Hematopoietic multipotent progenitor cell treated with erythropoietin and hydrocortisone succinate and interleukin-3 and kit ligand, for 15 days (in vitro differentiated cells): ENCODE measurements at regions not wholly inside any gene's neighbourhood (a gene's known extent, or its start where the extent isn't known, plus 50 kb on each side); places are given as distances from the start of the nearest gene placed in this dataset.

Experiments used
- DNase-seq: peaks from one replicate; pipeline ENCODE4 v3.0.0-alpha.2; 2015; ENCODE audit warnings: low spot score

- DNase-seq, result no peak
These were observed 120.7 kb upstream of the TENM4 start for GRCh38 chr11:79561496-79561895.

- DNase-seq, result no peak
These were observed 110.0 kb upstream of the TENM4 start for GRCh38 chr11:79550809-79551208.

GRCh38 chr11:79547256-79547655 is 106.4 kb upstream of the TENM4 start:
- DNase-seq, result no peak

- DNase-seq, result no peak
These were observed 105.5 kb upstream of the TENM4 start for GRCh38 chr11:79546351-79546750.

GRCh38 chr11:79544361-79544760 is 103.5 kb upstream of the TENM4 start:
- DNase-seq, result no peak

DNA sequence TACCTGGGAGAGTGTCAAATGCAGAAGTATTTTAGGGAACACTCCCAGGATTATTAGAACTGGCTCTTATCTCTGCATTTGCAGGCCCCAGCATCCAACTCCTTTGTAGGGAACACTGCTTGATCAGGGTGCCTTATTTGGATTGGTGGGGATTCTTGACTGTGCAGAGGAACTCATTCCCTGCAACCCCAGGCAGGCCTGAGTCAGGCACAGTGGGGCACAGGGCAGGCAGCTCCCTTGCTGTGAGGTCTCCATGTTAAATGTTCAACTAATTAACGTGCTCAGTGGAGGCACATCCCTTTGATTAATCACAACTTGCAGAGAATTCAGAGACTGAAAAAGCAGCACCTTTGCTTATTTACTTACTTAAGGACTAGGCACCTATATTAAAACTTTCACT is 102.3 kb upstream of the TENM4 start:
- no peak for DNase-seq

- no peak for DNase-seq
These were observed 100.6 kb upstream of the TENM4 start for GRCh38 chr11:79541466-79541865.

DNA sequence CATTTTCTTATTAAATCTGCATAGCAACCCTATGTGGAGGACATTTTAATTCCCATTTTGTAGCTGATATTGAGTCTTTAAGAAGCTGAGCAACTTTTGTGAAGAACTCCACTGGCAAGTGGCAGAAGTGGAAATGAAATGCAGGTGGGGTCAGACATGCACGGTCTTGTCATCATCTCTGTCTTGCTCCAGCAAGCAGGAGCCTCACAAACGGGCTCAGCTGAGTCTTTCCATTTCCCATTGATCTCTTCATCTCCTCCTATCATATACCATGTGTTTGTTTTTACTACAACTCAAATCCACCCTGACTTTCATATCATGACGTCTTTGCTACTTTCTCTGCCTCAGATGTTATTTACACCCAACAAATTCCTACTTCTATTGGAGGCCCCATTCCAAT is 97.9 kb upstream of the TENM4 start:
- DNase-seq, result no peak

- DNase-seq, result no peak
These were observed 95.5 kb upstream of the TENM4 start for GRCh38 chr11:79536155-79536917.

DNA sequence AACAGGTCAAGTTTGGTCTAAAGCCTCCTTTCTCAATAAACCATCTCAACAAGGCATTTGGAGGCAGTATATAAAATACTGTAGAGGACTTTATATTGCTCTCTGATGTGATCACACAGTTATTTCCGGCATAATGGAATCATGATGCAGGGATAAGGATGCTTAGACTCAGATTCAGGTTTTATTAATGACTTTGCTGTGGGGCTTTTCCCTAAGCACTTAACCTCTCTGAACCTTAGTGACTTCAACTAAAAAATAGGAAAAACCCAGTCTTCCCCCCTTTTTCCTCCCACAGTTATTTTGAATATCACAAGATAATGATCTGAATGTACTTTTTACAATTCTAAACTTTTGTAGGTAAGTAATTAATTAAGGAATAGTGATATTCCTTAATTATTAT is 94.8 kb upstream of the TENM4 start:
- DNase-seq, result no peak

- DNase-seq, result no peak
These were observed 84.4 kb upstream of the TENM4 start for GRCh38 chr11:79525257-79525656.

DNA sequence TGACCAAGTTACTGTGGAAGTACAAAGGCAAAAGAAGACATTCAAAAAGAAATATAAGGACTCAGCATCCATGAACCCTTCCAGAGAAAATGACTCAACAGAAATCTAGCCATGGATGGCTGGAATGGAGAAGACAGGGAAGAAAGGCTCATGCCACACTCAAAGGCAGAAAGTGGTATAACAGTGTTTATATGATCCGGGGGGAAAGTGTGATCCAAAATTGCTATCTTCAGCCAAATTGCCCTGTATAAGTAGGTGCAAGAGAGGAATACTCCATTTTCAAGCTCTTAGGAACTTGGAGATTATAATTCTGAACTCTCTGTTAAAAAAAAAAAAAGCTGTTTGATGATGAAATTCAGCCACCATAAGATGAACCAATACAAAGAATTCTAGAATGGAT is 81.8 kb upstream of the TENM4 start:
- DNase-seq, result no peak

DNA sequence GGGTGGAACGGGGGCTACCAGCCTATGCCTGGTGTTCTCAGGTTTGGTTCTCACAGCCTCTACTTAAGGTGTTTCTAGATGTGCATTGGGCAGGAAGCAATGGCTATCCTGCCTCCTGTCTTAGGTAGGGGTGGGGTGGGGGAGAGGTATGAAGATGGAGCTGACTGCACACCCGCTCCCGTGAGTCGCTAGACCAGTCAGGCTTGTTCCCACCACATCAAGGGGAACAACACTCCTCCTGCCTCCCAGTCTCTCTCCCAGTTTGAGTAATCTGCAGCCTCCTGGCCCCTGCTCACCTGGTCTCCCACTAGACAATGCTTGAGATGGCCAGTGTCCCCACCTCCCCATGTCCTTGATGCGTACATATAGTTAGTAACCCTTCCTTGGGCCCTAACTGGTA is 79.3 kb upstream of the TENM4 start:
- DNase-seq, result no peak

DNA sequence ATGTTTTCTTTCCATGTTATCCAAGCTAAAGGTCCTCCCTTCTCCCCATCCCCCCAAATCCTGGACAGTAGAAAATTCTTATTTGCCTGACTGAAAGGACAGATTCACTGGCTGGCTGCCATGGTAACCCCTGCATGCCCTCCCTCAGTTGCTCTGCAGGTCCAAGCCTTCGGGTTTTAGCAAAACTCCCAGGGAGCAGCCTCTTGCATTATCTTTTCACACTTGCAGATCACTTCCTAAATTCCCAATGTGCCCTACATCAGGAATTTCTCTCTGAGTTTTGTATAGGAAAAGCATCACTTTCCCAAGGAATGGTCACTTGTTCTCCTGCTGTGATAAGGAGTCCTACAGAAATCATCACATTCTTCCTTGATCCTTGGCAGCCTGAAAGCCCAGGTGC is 75.0 kb upstream of the TENM4 start:
- no peak for DNase-seq

DNA sequence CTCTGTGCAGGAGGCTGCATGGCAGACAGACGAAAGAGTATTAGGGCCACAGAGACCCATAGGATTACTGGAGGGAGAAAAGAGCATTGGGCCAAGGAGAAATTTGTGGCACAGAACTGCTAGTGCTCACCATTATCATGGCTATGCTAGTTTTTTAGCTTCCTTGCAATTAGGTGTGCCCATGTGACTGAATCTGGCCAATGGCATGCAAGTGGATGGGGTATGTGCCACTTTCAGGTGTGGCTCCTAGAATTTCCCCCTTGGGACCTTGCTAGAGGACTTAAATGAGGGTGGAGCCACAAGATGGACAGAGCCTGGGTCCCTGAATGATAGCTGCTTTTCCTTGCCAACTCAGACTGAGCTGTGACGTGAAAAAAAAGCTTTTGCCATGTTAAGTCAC is 73.9 kb upstream of the TENM4 start:
- no peak for DNase-seq

DNA sequence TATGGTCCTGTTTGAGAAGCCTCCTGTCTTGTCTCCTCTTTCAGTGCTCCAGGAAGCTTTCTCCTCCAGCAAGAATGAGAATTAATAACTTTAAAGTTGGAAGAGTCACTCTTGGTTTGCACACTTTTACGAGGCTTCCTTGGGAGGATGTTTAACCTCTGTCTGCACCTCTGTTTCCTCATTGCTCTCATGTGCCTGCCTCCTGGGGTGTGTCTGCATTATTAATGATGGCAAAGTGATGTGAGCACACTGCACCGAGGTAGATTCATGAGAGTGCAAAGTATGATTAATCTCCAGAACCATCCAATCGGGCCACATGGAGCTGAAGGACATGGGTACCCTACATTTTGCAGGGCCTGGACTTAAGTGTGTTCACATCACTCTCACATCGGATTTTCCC is 73.5 kb upstream of the TENM4 start:
- DNase-seq, result no peak

DNA sequence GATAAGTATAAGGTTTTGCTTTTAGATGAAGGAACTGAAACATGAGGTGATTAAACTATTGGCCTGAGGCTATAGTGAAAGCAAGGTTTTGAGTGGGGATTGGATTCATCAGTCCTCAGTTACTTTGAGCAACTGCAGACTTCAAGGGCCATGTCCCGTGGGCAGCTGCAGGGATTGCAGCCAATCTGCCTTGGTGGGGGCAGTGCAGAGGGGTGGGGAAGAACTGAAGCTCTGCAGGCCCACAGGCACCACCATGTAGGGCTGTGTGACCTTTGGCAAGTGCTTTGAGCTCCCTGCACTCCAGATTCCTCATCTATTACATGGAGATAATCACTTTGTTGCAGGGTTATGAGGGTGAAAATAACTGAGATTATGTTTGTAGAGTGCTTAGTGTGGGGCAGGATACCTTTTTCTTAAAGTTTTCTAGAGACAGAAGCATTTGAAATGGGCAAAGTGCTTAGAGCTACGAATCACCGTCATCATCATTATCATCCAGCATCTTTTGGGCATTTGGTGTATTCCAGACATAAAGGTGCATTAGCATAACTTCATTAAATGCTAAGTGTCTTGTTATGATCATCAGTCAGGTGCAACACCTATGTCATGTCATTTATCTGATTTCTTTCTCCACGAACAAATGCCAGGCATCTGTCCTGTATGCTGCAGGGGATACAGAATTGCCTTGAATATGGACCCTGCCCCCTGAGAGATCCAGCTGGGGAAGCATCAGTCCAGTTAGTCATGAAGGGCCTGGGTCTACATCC is 72.1 kb upstream of the TENM4 start:
- no peak for DNase-seq

DNA sequence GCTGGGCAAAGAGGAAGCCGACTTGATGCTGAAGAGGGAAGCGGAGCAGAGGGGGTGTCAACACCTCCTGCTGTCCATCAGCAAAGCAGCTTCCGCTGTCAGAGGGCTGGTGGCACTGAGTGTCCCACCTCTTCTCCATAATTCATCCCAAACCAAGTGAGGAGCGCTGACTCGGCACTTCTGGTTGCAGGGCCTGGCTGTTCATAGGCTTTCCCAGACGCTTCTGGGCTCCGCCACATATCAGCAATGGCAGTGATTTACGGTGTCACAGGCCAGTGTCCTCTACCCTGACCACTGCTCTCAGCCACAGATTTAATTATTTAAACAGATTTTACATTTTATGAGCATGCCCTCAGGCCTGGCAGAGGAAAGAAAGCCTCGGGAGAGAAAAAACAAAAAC is 70.1 kb upstream of the TENM4 start:
- DNase-seq, result no peak

GRCh38 chr11:79508461-79508860 is 67.6 kb upstream of the TENM4 start:
- no peak for DNase-seq

DNA sequence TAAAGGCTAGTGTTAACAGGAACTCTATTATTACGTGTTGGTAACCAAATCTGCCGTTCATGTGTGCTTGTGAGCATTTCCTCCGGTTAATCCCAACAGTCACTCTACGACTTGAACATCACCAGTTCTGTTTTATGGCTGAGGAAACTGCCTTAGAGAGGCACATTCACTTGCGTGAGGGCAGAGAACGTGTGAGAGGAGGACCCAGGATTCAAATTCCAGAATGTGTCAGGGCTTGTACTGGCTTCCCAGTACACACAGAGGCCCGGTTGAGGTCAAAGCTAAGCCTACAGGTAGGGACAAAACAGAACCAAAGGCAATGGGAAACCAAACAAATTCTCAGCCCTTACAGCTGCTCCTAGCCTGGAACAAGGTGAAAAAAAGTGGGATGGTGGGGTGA is 66.9 kb upstream of the TENM4 start:
- no peak for DNase-seq

DNA sequence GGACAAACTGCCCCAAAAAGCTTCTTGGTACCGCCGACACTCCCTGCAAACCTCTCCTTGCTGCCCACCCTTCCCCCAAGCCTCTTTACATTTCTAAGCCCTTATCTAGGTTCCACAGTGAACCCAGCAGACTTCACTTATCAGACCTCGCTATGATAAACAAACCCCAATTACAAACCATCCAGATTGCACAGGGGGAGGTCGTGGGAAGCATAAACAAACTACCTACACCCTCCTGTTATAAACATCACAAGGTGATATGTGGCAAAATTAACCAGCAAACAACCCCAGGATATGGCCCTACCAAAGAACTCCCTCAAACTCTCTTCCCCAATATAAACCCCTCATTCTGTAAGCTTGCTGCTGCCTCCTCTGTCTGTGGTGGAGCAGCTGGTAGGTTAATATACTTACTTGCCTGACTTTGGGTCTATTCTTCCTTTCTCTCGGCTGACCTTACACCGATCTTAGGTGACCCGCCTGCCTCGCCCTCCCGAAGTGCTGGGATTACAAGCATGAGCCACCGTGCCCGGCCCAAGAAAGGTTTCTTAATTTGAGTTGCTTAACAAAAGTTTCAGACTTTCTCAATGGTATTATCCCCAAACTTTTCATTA is 66.0 kb upstream of the TENM4 start:
- no peak for DNase-seq

- DNase-seq, result no peak
These were observed 65.3 kb upstream of the TENM4 start for GRCh38 chr11:79506124-79506523.

DNA sequence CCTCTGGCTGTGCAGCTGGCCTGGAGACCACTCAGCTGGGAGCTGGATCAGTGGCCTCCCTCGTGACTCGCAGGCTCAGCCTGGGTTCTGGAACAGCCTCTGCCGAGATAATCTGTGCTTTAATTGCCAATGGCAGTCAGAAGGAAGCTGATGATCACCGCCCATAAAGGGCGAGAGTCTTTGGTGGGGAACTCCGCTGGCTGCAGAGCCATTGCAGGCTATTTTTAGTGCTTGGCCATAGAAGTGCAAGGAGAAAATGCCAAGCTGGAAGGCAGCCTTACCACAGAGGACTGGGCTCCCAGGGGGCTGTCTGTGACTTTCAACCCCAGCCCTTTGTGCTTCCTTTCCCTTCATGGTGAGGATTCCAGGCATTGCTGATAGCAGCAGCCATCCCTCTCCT is 62.2 kb upstream of the TENM4 start:
- DNase-seq, result no peak
